ENCODE measurements at regions not wholly inside any gene's neighbourhood (a gene's known extent, or its start where the extent isn't known, plus 50 kb on each side); places are given as distances from the start of the nearest gene placed in this dataset.

GRCh38 chr13:29681864-29682263 is 86.4 kb upstream of the SLC7A1 start:
- TF ChIP-seq CTCF (IDR thresholded peaks at IDR 0.05) (no peak), RAD21 (IDR thresholded peaks at IDR 0.05; ENCODE audit: low read length) (no peak), NRF1 (IDR thresholded peaks at IDR 0.05; ENCODE audit: low read depth, low read length) (no peak), SIN3A (IDR thresholded peaks at IDR 0.05; ENCODE audit: borderline replicate concordance, low read depth, low read length) (no peak), EZH2phosphoT487 (IDR thresholded peaks at IDR 0.05; ENCODE audit: borderline replicate concordance, low read depth) (no peak), SMC3 (IDR thresholded peaks at IDR 0.05; ENCODE audit: low read depth, low read length) (no peak), TEAD4 (IDR thresholded peaks at IDR 0.05; ENCODE audit: borderline replicate concordance, insufficient read depth) (no peak), JUND (IDR thresholded peaks at IDR 0.05) (no peak), ZBTB33 (IDR thresholded peaks at IDR 0.05; ENCODE audit: borderline replicate concordance, low read depth) (no peak), FOSL2 (IDR thresholded peaks at IDR 0.05; ENCODE audit: borderline replicate concordance, low read depth) (no peak), POLR2AphosphoS5 (IDR thresholded peaks at IDR 0.05; ENCODE audit: low read depth, low read length) (no peak), CHD2 (IDR thresholded peaks at IDR 0.05; ENCODE audit: low read length, partially characterized antibody) (no peak), GATA2 (CRISPR knock-in tag; IDR thresholded peaks at IDR 0.05) (no peak), TAF1 (IDR thresholded peaks at IDR 0.05; ENCODE audit: borderline replicate concordance, low read depth, low read length) (no peak)

Measured in SK-N-SH (cell line).